ENCODE measurements at regions not wholly inside any gene's neighbourhood (a gene's known extent, or its start where the extent isn't known, plus 50 kb on each side); places are given as distances from the start of the nearest gene placed in this dataset.

GRCh38 chr2:129091620-129092019 lies 773.0 kb upstream of the HS6ST1 start:
- no peak overlapping the region for H3K27ac ChIP-seq (ENCODE audit: low read depth, low read length)
- no peaks in the 10 kb centered on the region for H3K79me2 ChIP-seq (ENCODE audit: control insufficient read depth, low read length)
- no peaks in the 10 kb centered on the region for H3K4me1 ChIP-seq (ENCODE audit: control insufficient read depth, low read length)
- no peaks in the 10 kb centered on the region for H3K27me3 ChIP-seq (ENCODE audit: control insufficient read depth, low read length)
- H3K4me2 ChIP-seq (ENCODE audit: low read length), result no peak overlapping the region
- no peak for TF ChIP-seq EZH2phosphoT487 (IDR thresholded peaks at IDR 0.05; ENCODE audit: borderline replicate concordance, low read length)
- no peak overlapping the region for H3K4me3 ChIP-seq (ENCODE audit: low read length)
- no peaks in the 10 kb centered on the region for H3K36me3 ChIP-seq (ENCODE audit: control insufficient read depth, low read length)
- H3K9me2 ChIP-seq (replicated peaks; ENCODE audit: control insufficient read depth, low read length), result no peaks in the 10 kb centered on the region; the same call in 1 of the 2 replicates
- H3F3A ChIP-seq (ENCODE audit: control insufficient read depth, insufficient read depth), result no peaks in the 10 kb centered on the region
- no peaks in the 10 kb centered on the region for H3K9me3 ChIP-seq (ENCODE audit: control insufficient read depth, insufficient read depth, low read length)
- H4K20me1 ChIP-seq (ENCODE audit: control insufficient read depth, insufficient read depth, low read depth, low read length), result no peaks in the 10 kb centered on the region

DNA sequence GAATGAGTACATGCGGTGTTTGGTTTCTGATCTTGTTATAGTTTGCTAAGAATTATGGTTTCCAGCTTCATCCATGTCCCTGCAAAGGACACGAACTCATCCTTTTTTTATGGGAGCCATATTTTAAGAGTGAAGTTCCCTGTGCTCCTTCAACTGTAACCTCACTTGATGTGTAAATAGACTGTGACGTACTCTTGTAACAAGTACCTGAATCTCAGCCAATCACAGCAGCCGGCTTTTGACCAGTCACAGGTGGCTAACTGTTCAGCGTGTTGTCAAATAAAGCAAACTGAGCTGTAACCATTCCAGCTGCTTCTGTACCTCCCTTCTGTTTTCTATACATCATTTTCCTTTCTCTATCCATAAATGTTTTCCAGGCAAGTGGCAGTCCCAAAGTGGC lies 774.3 kb upstream of the HS6ST1 start:
- H3K27me3 ChIP-seq (ENCODE audit: control insufficient read depth, low read length), result no peaks in the 10 kb centered on the region
- no peak overlapping the region for H3K4me3 ChIP-seq (ENCODE audit: low read length)
- no peaks in the 10 kb centered on the region for H3K36me3 ChIP-seq (ENCODE audit: control insufficient read depth, low read length)
- H3K4me1 ChIP-seq (ENCODE audit: control insufficient read depth, low read length), result no peaks in the 10 kb centered on the region
- H3K9me2 ChIP-seq (replicated peaks; ENCODE audit: control insufficient read depth, low read length), result no peaks in the 10 kb centered on the region; the same call in 1 of the 2 replicates
- H3F3A ChIP-seq (ENCODE audit: control insufficient read depth, insufficient read depth), result no peaks in the 10 kb centered on the region
- H3K79me2 ChIP-seq (ENCODE audit: control insufficient read depth, low read length), result no peaks in the 10 kb centered on the region
- no peak overlapping the region for H3K4me2 ChIP-seq (ENCODE audit: low read length)
- no peak for TF ChIP-seq EZH2phosphoT487 (IDR thresholded peaks at IDR 0.05; ENCODE audit: borderline replicate concordance, low read length)
- TF ChIP-seq, protein P1, sequence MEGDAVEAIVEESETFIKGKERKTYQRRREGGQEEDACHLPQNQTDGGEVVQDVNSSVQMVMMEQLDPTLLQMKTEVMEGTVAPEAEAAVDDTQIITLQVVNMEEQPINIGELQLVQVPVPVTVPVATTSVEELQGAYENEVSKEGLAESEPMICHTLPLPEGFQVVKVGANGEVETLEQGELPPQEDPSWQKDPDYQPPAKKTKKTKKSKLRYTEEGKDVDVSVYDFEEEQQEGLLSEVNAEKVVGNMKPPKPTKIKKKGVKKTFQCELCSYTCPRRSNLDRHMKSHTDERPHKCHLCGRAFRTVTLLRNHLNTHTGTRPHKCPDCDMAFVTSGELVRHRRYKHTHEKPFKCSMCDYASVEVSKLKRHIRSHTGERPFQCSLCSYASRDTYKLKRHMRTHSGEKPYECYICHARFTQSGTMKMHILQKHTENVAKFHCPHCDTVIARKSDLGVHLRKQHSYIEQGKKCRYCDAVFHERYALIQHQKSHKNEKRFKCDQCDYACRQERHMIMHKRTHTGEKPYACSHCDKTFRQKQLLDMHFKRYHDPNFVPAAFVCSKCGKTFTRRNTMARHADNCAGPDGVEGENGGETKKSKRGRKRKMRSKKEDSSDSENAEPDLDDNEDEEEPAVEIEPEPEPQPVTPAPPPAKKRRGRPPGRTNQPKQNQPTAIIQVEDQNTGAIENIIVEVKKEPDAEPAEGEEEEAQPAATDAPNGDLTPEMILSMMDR (IDR thresholded peaks at IDR 0.05; ENCODE audit: low read depth, low read length, poor library complexity, severe bottlenecking), result no peak
- no peak overlapping the region for H3K27ac ChIP-seq (ENCODE audit: low read depth, low read length)
- H4K20me1 ChIP-seq (ENCODE audit: control insufficient read depth, insufficient read depth, low read depth, low read length), result no peaks in the 10 kb centered on the region
- no peaks in the 10 kb centered on the region for H3K9me3 ChIP-seq (ENCODE audit: control insufficient read depth, insufficient read depth, low read length)

GRCh38 chr2:129101186-129101585 lies 782.5 kb upstream of the HS6ST1 start:
- Histone ChIP-seq H3K9me3 (ENCODE audit: control insufficient read depth, insufficient read depth, low read length) (no peaks in the 10 kb centered on the region), H3K4me2 (ENCODE audit: low read length) (no peak overlapping the region), H4K20me1 (ENCODE audit: control insufficient read depth, insufficient read depth, low read depth, low read length) (no peaks in the 10 kb centered on the region), H3K36me3 (ENCODE audit: control insufficient read depth, low read length) (no peaks in the 10 kb centered on the region), H3K4me1 (ENCODE audit: control insufficient read depth, low read length) (no peaks in the 10 kb centered on the region), H3K27ac (ENCODE audit: low read depth, low read length) (no peak overlapping the region), H3K4me3 (ENCODE audit: low read length) (no peak overlapping the region), H3K27me3 (ENCODE audit: control insufficient read depth, low read length) (no peaks in the 10 kb centered on the region; the same call in 1 of the 2 replicates), H3K9me2 (replicated peaks; ENCODE audit: control insufficient read depth, low read length) (no peaks in the 10 kb centered on the region), H3K79me2 (ENCODE audit: control insufficient read depth, low read length) (no peaks in the 10 kb centered on the region), H3F3A (ENCODE audit: control insufficient read depth, insufficient read depth) (no peaks in the 10 kb centered on the region)
- TF ChIP-seq, protein P1 (IDR thresholded peaks at IDR 0.05; ENCODE audit: low read depth, low read length, poor library complexity, severe bottlenecking), result no peak
- no peak for TF ChIP-seq EZH2phosphoT487 (IDR thresholded peaks at IDR 0.05; ENCODE audit: borderline replicate concordance, low read length)

- H3K79me2 ChIP-seq (ENCODE audit: control insufficient read depth, low read length), result no peaks in the 10 kb centered on the region
- no peaks in the 10 kb centered on the region for H3K36me3 ChIP-seq (ENCODE audit: control insufficient read depth, low read length)
- no peak for TF ChIP-seq EZH2phosphoT487 (IDR thresholded peaks at IDR 0.05; ENCODE audit: borderline replicate concordance, low read length)
- TF ChIP-seq, protein P1 (IDR thresholded peaks at IDR 0.05; ENCODE audit: low read depth, low read length, poor library complexity, severe bottlenecking), result no peak
- no peaks in the 10 kb centered on the region for H3K9me2 ChIP-seq (replicated peaks; ENCODE audit: control insufficient read depth, low read length)
- no peaks in the 10 kb centered on the region for H3K4me1 ChIP-seq (ENCODE audit: control insufficient read depth, low read length)
- no peak overlapping the region for H3K4me3 ChIP-seq (ENCODE audit: low read length)
- no peaks in the 10 kb centered on the region for H3F3A ChIP-seq (ENCODE audit: control insufficient read depth, insufficient read depth)
- no peaks in the 10 kb centered on the region for H4K20me1 ChIP-seq (ENCODE audit: control insufficient read depth, insufficient read depth, low read depth, low read length)
- no peak overlapping the region for H3K27ac ChIP-seq (ENCODE audit: low read depth, low read length)
- no peak overlapping the region for H3K4me2 ChIP-seq (ENCODE audit: low read length)
- H3K27me3 ChIP-seq (ENCODE audit: control insufficient read depth, low read length), result no peaks in the 10 kb centered on the region; the same call in 1 of the 2 replicates
- no peaks in the 10 kb centered on the region for H3K9me3 ChIP-seq (ENCODE audit: control insufficient read depth, insufficient read depth, low read length)
Measured at GRCh38 chr2:129103936-129104878, 785.5 kb upstream of the HS6ST1 start.

Measured in DOHH2 (cell line).